Activated CD4-positive, alpha-beta T cell treated with anti-CD3 and anti-CD28 coated beads, Interleukin-2, amount 50 U/mL, for 24 hours (primary cell): ENCODE measurements at regions not wholly inside any gene's neighbourhood (a gene's known extent, or its start where the extent isn't known, plus 50 kb on each side); places are given as distances from the start of the nearest gene placed in this dataset.

Source experiments
- DNase-seq, 2 donors: peaks; one replicate each; pipeline ENCODE4 v3.0.0-alpha.2; 2020; ENCODE audit warnings: low read depth in 1 of 2, low spot score in 1 of 2

GRCh38 chr13:110097013-110097412 is 209.9 kb downstream of the COL4A1 start:
- no peak for DNase-seq

- no peak for DNase-seq
Measured at GRCh38 chr13:110092831-110093247, 214.1 kb downstream of the COL4A1 start.

GRCh38 chr13:110089815-110090214 is 217.1 kb downstream of the COL4A1 start:
- no peak for DNase-seq

- no peak for DNase-seq
Measured at GRCh38 chr13:110089100-110089499, 217.9 kb downstream of the COL4A1 start.

- no peak for DNase-seq
Measured at GRCh38 chr13:110073982-110074381, 233.0 kb downstream of the COL4A1 start.

GRCh38 chr13:110070511-110071120 is 236.3 kb downstream of the COL4A1 start:
- DNase-seq, result no peak

- no peak for DNase-seq
Measured at GRCh38 chr13:110070046-110070445, 236.9 kb downstream of the COL4A1 start.

- no peak for DNase-seq
Measured at GRCh38 chr13:110068176-110068473, 238.8 kb downstream of the COL4A1 start.

- no peak for DNase-seq
Measured at GRCh38 chr13:110067355-110068175, 239.4 kb downstream of the COL4A1 start.

- DNase-seq, result no peak
Measured at GRCh38 chr13:110065780-110066179, 241.2 kb downstream of the COL4A1 start.

- no peak for DNase-seq
Measured at GRCh38 chr13:110063490-110064421, 243.2 kb downstream of the COL4A1 start.

- DNase-seq, result no peak
Measured at GRCh38 chr13:110062777-110063442, 244.0 kb downstream of the COL4A1 start.

- DNase-seq, result no peak
Measured at GRCh38 chr13:110062077-110062776, 244.7 kb downstream of the COL4A1 start.

GRCh38 chr13:110061270-110061669 is 245.7 kb downstream of the COL4A1 start:
- no peak for DNase-seq

- no peak for DNase-seq
Measured at GRCh38 chr13:110057052-110057451, 249.9 kb downstream of the COL4A1 start.

GRCh38 chr13:110056640-110057039 is 250.3 kb downstream of the COL4A1 start:
- no peak for DNase-seq

- DNase-seq, result no peak
Measured at GRCh38 chr13:110055089-110055488, 251.9 kb downstream of the COL4A1 start.

GRCh38 chr13:110054041-110054440 is 252.9 kb downstream of the COL4A1 start:
- DNase-seq, result no peak

GRCh38 chr13:110047496-110047895 is 259.5 kb downstream of the COL4A1 start:
- no peak for DNase-seq

- DNase-seq, result no peak
Measured at GRCh38 chr13:110046811-110047210, 260.1 kb downstream of the COL4A1 start.

GRCh38 chr13:110045919-110046318 is 259.5 kb upstream of the IRS2 start:
- no peak for DNase-seq
